ENCODE measurements at regions not wholly inside any gene's neighbourhood (a gene's known extent, or its start where the extent isn't known, plus 50 kb on each side); places are given as distances from the start of the nearest gene placed in this dataset.

- no peaks in the 10 kb centered on the region for H3K4me1 ChIP-seq (ENCODE audit: low read length)
- no peaks in the 10 kb centered on the region for H4K20me1 ChIP-seq (ENCODE audit: insufficient read depth, low read depth, low read length)
- H2AFZ ChIP-seq (ENCODE audit: low read length) = no peak overlapping the region
- DNase-seq = no peak
- no peak overlapping the region for H3K4me2 ChIP-seq (ENCODE audit: low read depth, low read length, poor library complexity, severe bottlenecking)
- no peaks in the 10 kb centered on the region for H3K36me3 ChIP-seq (ENCODE audit: insufficient read depth, low read length)
- H3K9me3 ChIP-seq (ENCODE audit: low read length) = peaks cover 8% of the 10 kb centered on the region; the same call in 1 of the 2 replicates
- H3K9ac ChIP-seq (ENCODE audit: low read length) = no peak overlapping the region
- no peak overlapping the region for H3K27ac ChIP-seq (ENCODE audit: low read length)
- H3K4me3 ChIP-seq (ENCODE audit: low read length) = no peak overlapping the region
- no peaks in the 10 kb centered on the region for H3K79me2 ChIP-seq (ENCODE audit: low read length)
- no peaks in the 10 kb centered on the region for H3K27me3 ChIP-seq (ENCODE audit: low read length)
- no peaks in the 10 kb centered on the region for H3K9me2 ChIP-seq (replicated peaks; ENCODE audit: insufficient read depth, low read length)
Observed at GRCh38 chr3:29088579-29088978, 192.3 kb upstream of the RBMS3 start.

GRCh38 chr3:29090912-29091597 is 189.8 kb upstream of the RBMS3 start:
- H3K9me2 ChIP-seq (replicated peaks; ENCODE audit: insufficient read depth, low read length) = no peaks in the 10 kb centered on the region
- no peak for DNase-seq
- H2AFZ ChIP-seq (ENCODE audit: low read length) = no peak overlapping the region
- H3K79me2 ChIP-seq (ENCODE audit: low read length) = no peaks in the 10 kb centered on the region
- no peak overlapping the region for H3K9ac ChIP-seq (ENCODE audit: low read length)
- no peaks in the 10 kb centered on the region for H3K4me1 ChIP-seq (ENCODE audit: low read length)
- no peaks in the 10 kb centered on the region for H3K27me3 ChIP-seq (ENCODE audit: low read length)
- no peaks in the 10 kb centered on the region for H3K36me3 ChIP-seq (ENCODE audit: insufficient read depth, low read length)
- H4K20me1 ChIP-seq (ENCODE audit: insufficient read depth, low read depth, low read length) = no peaks in the 10 kb centered on the region
- H3K4me3 ChIP-seq (ENCODE audit: low read length) = no peak overlapping the region
- no peak overlapping the region for H3K4me2 ChIP-seq (ENCODE audit: low read depth, low read length, poor library complexity, severe bottlenecking)
- peaks cover 13% of the 10 kb centered on the region; the same call in 1 of the 2 replicates for H3K9me3 ChIP-seq (ENCODE audit: low read length)
- H3K27ac ChIP-seq (ENCODE audit: low read length) = no peak overlapping the region

- Histone ChIP-seq H3K27me3 (ENCODE audit: low read length) (no peaks in the 10 kb centered on the region), H3K27ac (ENCODE audit: low read length) (no peak overlapping the region), H3K9me3 (ENCODE audit: low read length) (peaks cover 13% of the 10 kb centered on the region; the same call in 1 of the 2 replicates), H3K4me1 (ENCODE audit: low read length) (no peaks in the 10 kb centered on the region), H3K4me2 (ENCODE audit: low read depth, low read length, poor library complexity, severe bottlenecking) (no peak overlapping the region), H3K9me2 (replicated peaks; ENCODE audit: insufficient read depth, low read length) (no peaks in the 10 kb centered on the region), H4K20me1 (ENCODE audit: insufficient read depth, low read depth, low read length) (no peaks in the 10 kb centered on the region), H3K4me3 (ENCODE audit: low read length) (no peak overlapping the region), H3K9ac (ENCODE audit: low read length) (no peak overlapping the region), H3K79me2 (ENCODE audit: low read length) (no peaks in the 10 kb centered on the region), H3K36me3 (ENCODE audit: insufficient read depth, low read length) (no peaks in the 10 kb centered on the region), H2AFZ (ENCODE audit: low read length) (no peak overlapping the region)
- DNase-seq = no peak
Observed at GRCh38 chr3:29091599-29092189, 189.2 kb upstream of the RBMS3 start.

- Histone ChIP-seq H3K9me3 (ENCODE audit: low read length) (peaks cover 16% of the 10 kb centered on the region; the same call in 1 of the 2 replicates), H3K4me3 (ENCODE audit: low read length) (no peak overlapping the region), H3K36me3 (ENCODE audit: insufficient read depth, low read length) (no peaks in the 10 kb centered on the region), H3K27me3 (ENCODE audit: low read length) (no peaks in the 10 kb centered on the region), H3K79me2 (ENCODE audit: low read length) (no peaks in the 10 kb centered on the region), H4K20me1 (ENCODE audit: insufficient read depth, low read depth, low read length) (no peaks in the 10 kb centered on the region), H3K4me1 (ENCODE audit: low read length) (no peaks in the 10 kb centered on the region), H3K27ac (ENCODE audit: low read length) (no peak overlapping the region), H3K9me2 (replicated peaks; ENCODE audit: insufficient read depth, low read length) (no peaks in the 10 kb centered on the region), H3K4me2 (ENCODE audit: low read depth, low read length, poor library complexity, severe bottlenecking) (no peak overlapping the region), H2AFZ (ENCODE audit: low read length) (no peak overlapping the region), H3K9ac (ENCODE audit: low read length) (no peak overlapping the region)
- no peak for DNase-seq
Observed at GRCh38 chr3:29092348-29092747, 188.5 kb upstream of the RBMS3 start.

GRCh38 chr3:29099296-29099695 is 181.6 kb upstream of the RBMS3 start:
- Histone ChIP-seq H3K27me3 (ENCODE audit: low read length) (no peaks in the 10 kb centered on the region), H3K9ac (ENCODE audit: low read length) (no peak overlapping the region), H2AFZ (ENCODE audit: low read length) (no peak overlapping the region), H3K4me2 (ENCODE audit: low read depth, low read length, poor library complexity, severe bottlenecking) (no peak overlapping the region), H3K9me3 (ENCODE audit: low read length) (peaks cover 14% of the 10 kb centered on the region), H3K4me3 (ENCODE audit: low read length) (no peak overlapping the region), H4K20me1 (ENCODE audit: insufficient read depth, low read depth, low read length) (no peaks in the 10 kb centered on the region), H3K9me2 (replicated peaks; ENCODE audit: insufficient read depth, low read length) (no peaks in the 10 kb centered on the region), H3K27ac (ENCODE audit: low read length) (no peak overlapping the region), H3K36me3 (ENCODE audit: insufficient read depth, low read length) (no peaks in the 10 kb centered on the region), H3K79me2 (ENCODE audit: low read length) (no peaks in the 10 kb centered on the region), H3K4me1 (ENCODE audit: low read length) (no peaks in the 10 kb centered on the region)
- DNase-seq = no peak

- H3K27me3 ChIP-seq (ENCODE audit: low read length) = no peaks in the 10 kb centered on the region
- DNase-seq = no peak
Observed at GRCh38 chr3:29099775-29100174, 181.1 kb upstream of the RBMS3 start.

GRCh38 chr3:29100292-29100691 is 180.6 kb upstream of the RBMS3 start:
- Histone ChIP-seq H4K20me1 (ENCODE audit: insufficient read depth, low read depth, low read length) (no peaks in the 10 kb centered on the region), H3K9ac (ENCODE audit: low read length) (no peak overlapping the region)

More at GRCh38 chr3:29099775-29100174, 181.1 kb upstream of the RBMS3 start:
- H3K27ac ChIP-seq (ENCODE audit: low read length) = no peak overlapping the region
- no peak overlapping the region for H3K4me3 ChIP-seq (ENCODE audit: low read length)
- no peaks in the 10 kb centered on the region for H3K79me2 ChIP-seq (ENCODE audit: low read length)
- H3K4me2 ChIP-seq (ENCODE audit: low read depth, low read length, poor library complexity, severe bottlenecking) = no peak overlapping the region
- no peak overlapping the region for H3K9ac ChIP-seq (ENCODE audit: low read length)
- no peaks in the 10 kb centered on the region for H3K4me1 ChIP-seq (ENCODE audit: low read length)
- no peak overlapping the region for H2AFZ ChIP-seq (ENCODE audit: low read length)
- peaks cover 11% of the 10 kb centered on the region for H3K9me3 ChIP-seq (ENCODE audit: low read length)
- H4K20me1 ChIP-seq (ENCODE audit: insufficient read depth, low read depth, low read length) = no peaks in the 10 kb centered on the region
- no peaks in the 10 kb centered on the region for H3K9me2 ChIP-seq (replicated peaks; ENCODE audit: insufficient read depth, low read length)
- no peaks in the 10 kb centered on the region for H3K36me3 ChIP-seq (ENCODE audit: insufficient read depth, low read length)

GRCh38 chr3:29128001-29128400 is 152.9 kb upstream of the RBMS3 start:
- Histone ChIP-seq H3K27ac (ENCODE audit: low read length) (no peak overlapping the region), H3K27me3 (ENCODE audit: low read length) (no peaks in the 10 kb centered on the region), H3K4me3 (ENCODE audit: low read length) (no peak overlapping the region), H4K20me1 (ENCODE audit: insufficient read depth, low read depth, low read length) (no peaks in the 10 kb centered on the region), H3K9me3 (ENCODE audit: low read length) (no peaks in the 10 kb centered on the region; the same call in 1 of the 2 replicates), H3K9me2 (replicated peaks; ENCODE audit: insufficient read depth, low read length) (no peaks in the 10 kb centered on the region), H3K9ac (ENCODE audit: low read length) (no peak overlapping the region), H3K4me1 (ENCODE audit: low read length) (no peaks in the 10 kb centered on the region), H2AFZ (ENCODE audit: low read length) (no peak overlapping the region), H3K36me3 (ENCODE audit: insufficient read depth, low read length) (no peaks in the 10 kb centered on the region), H3K4me2 (ENCODE audit: low read depth, low read length, poor library complexity, severe bottlenecking) (no peak overlapping the region), H3K79me2 (ENCODE audit: low read length) (no peaks in the 10 kb centered on the region)
- DNase-seq = no peak

More at GRCh38 chr3:29100292-29100691, 180.6 kb upstream of the RBMS3 start:
- H3K9me3 ChIP-seq (ENCODE audit: low read length) = peaks cover 11% of the 10 kb centered on the region
- H3K4me3 ChIP-seq (ENCODE audit: low read length) = no peak overlapping the region
- DNase-seq = no peak
- no peak overlapping the region for H2AFZ ChIP-seq (ENCODE audit: low read length)
- no peak overlapping the region for H3K4me2 ChIP-seq (ENCODE audit: low read depth, low read length, poor library complexity, severe bottlenecking)
- no peaks in the 10 kb centered on the region for H3K9me2 ChIP-seq (replicated peaks; ENCODE audit: insufficient read depth, low read length)
- no peaks in the 10 kb centered on the region for H3K4me1 ChIP-seq (ENCODE audit: low read length)
- no peaks in the 10 kb centered on the region for H3K36me3 ChIP-seq (ENCODE audit: insufficient read depth, low read length)
- H3K27ac ChIP-seq (ENCODE audit: low read length) = no peak overlapping the region
- no peaks in the 10 kb centered on the region for H3K27me3 ChIP-seq (ENCODE audit: low read length)
- no peaks in the 10 kb centered on the region for H3K79me2 ChIP-seq (ENCODE audit: low read length)
